Endothelial cell of umbilical vein (primary cell): ENCODE measurements at regions not wholly inside any gene's neighbourhood (a gene's known extent, or its start where the extent isn't known, plus 50 kb on each side); places are given as distances from the start of the nearest gene placed in this dataset.

Experiments used
- BruUV-seq: library from RNA; stranded (reverse); fragments of 400-500 nt; replicated peaks from 2 replicates; lab custom pipeline; 2021; lab: Mats Ljungman, UMichigan
- CTCF ChIA-PET: fragments of 300-600, 350-600 bp; sonication (Branson Sonifier 250); formaldehyde crosslinking; loops from one replicate; lab custom pipeline; 2021; ENCODE audit warnings: antibody characterized with exemption, inconsistent platforms; lab: Charles Lee
- POLR2A ChIA-PET: fragments of 300-600, 350-600 bp; sonication (Branson Sonifier 250); formaldehyde crosslinking; loops from one replicate; lab custom pipeline; 2021; ENCODE audit warnings: antibody characterized with exemption, inconsistent platforms; lab: Charles Lee
- DNase-seq: peaks from one replicate; pipeline ENCODE4 v3.0.0-alpha.2; 2011; ENCODE audit warnings: low read depth, low spot score
- FAIRE-seq: peaks from 2 replicates; lab custom pipeline; 2011; peaks lifted over from hg19 to GRCh38; lab: Jason Lieb, UNC
- H2AFZ ChIP-seq: 2 replicates; pipeline ENCODE4 v1.6.0; 2012; ENCODE audit warnings: low read depth, low read length, control low read depth, inconsistent platforms
- H3K27ac ChIP-seq: 2 replicates; pipeline ENCODE4 v1.5.1; 2011; ENCODE audit warnings: low read depth, mild to moderate bottlenecking, control low read depth, low read length, moderate library complexity; ENCODE audit not compliant: insufficient read depth
- H3K27me3 ChIP-seq, 2 experiments: 2 replicates each; pipeline versions ENCODE4 v1.6.0 to v1.6.1; 2011; ENCODE audit warnings: low read length in 2 of 2, mixed read lengths in 1 of 2; ENCODE audit not compliant: control insufficient read depth in 2 of 2, insufficient read depth in 2 of 2
- H3K36me3 ChIP-seq, 2 experiments: 2 replicates in 1 of 2; 3 replicates in 1 of 2; pipeline ENCODE4 v1.5.1; 2011; ENCODE audit warnings: low read length in 2 of 2, mild to moderate bottlenecking in 1 of 2, moderate library complexity in 1 of 2; ENCODE audit not compliant: control insufficient read depth in 2 of 2, insufficient read depth in 2 of 2; ENCODE audit errors: extremely low read depth in 1 of 2
- H3K4me1 ChIP-seq: 3 replicates; pipeline ENCODE4 v1.5.1; 2011; ENCODE audit warnings: mild to moderate bottlenecking, low read length; ENCODE audit not compliant: control insufficient read depth, insufficient read depth; ENCODE audit errors: extremely low read depth
- H3K4me2 ChIP-seq: 2 replicates; pipeline ENCODE4 v1.6.1; 2011; ENCODE audit warnings: low read length, control low read depth, mixed read lengths; ENCODE audit not compliant: insufficient read depth
- H3K4me3 ChIP-seq, 3 experiments: fragments of 200-600 bp in 1 of 3; sonication (generic), shearing (Covaris generic) in 1 of 3; replicated peaks in 1 of 3; 2 replicates each; pipeline ENCODE4 v1.5.1; 2011 to 2016; ENCODE audit warnings: control low read depth in 3 of 3, low read length in 3 of 3, mild to moderate bottlenecking in 2 of 3, inconsistent platforms in 1 of 3, low read depth in 1 of 3, moderate library complexity in 1 of 3; ENCODE audit not compliant: insufficient read depth in 1 of 3
- H3K79me2 ChIP-seq: 2 replicates; pipeline ENCODE4 v1.6.0; 2012; ENCODE audit warnings: low read length, inconsistent platforms; ENCODE audit not compliant: control insufficient read depth, insufficient read depth
- H3K9ac ChIP-seq: replicated peaks from 2 replicates; pipeline ENCODE3; 2011; ENCODE audit warnings: low read length, control low read depth; ENCODE audit not compliant: insufficient read depth; ENCODE audit errors: extremely low read depth
- H3K9me1 ChIP-seq: replicated peaks from 3 replicates; pipeline ENCODE4 v1.6.0; 2011; ENCODE audit warnings: mild to moderate bottlenecking, low read length; ENCODE audit not compliant: control insufficient read depth, insufficient read depth; ENCODE audit errors: extremely low read depth
- H3K9me3 ChIP-seq: replicated peaks from 2 replicates; pipeline ENCODE4 v1.5.1; 2012; ENCODE audit warnings: low read length, inconsistent platforms; ENCODE audit not compliant: control insufficient read depth, insufficient read depth
- H4K20me1 ChIP-seq: replicated peaks from 2 replicates; pipeline ENCODE3; 2011; ENCODE audit warnings: mild to moderate bottlenecking, low read length; ENCODE audit not compliant: control insufficient read depth, insufficient read depth; ENCODE audit errors: extremely low read depth
- CTCF ChIP-seq, 2 donors: IDR thresholded peaks; 1 replicate in 1 of 2; 2 replicates in 1 of 2; pipeline ENCODE4 v1.5.1; 2011; ENCODE audit warnings: low read length in 2 of 2, mild to moderate bottlenecking in 2 of 2, moderate library complexity in 2 of 2, control low read depth in 1 of 2, inconsistent platforms in 1 of 2, low read depth in 1 of 2; ENCODE audit not compliant: insufficient read depth in 1 of 2; ENCODE audit errors: extremely low read depth in 1 of 2
- EZH2 ChIP-seq: IDR thresholded peaks from 2 replicates; pipeline ENCODE4 v1.6.1; 2012; ENCODE audit warnings: borderline replicate concordance, low read depth, mild to moderate bottlenecking, moderate library complexity, low read length, inconsistent platforms; ENCODE audit not compliant: severe bottlenecking
- FOS ChIP-seq: IDR thresholded peaks from 2 replicates; pipeline ENCODE4 v1.6.1; 2011; ENCODE audit warnings: mild to moderate bottlenecking, low read length, moderate library complexity, borderline replicate concordance; ENCODE audit not compliant: insufficient read depth
- GATA2 ChIP-seq: IDR thresholded peaks from 2 replicates; pipeline ENCODE4 v1.7.0; 2011; ENCODE audit warnings: low read depth, mild to moderate bottlenecking, moderate library complexity, mixed read lengths, low read length; ENCODE audit not compliant: insufficient read length, insufficient read depth
- JUN ChIP-seq: IDR thresholded peaks from 2 replicates; pipeline ENCODE4 v1.6.1; 2011; ENCODE audit warnings: borderline replicate concordance, low read depth; ENCODE audit not compliant: insufficient read length, insufficient read depth
- MAX ChIP-seq: IDR thresholded peaks from 2 replicates; pipeline ENCODE4 v1.6.1; 2011; ENCODE audit not compliant: insufficient read depth, insufficient read length
- MYC ChIP-seq: IDR thresholded peaks from one replicate; pipeline ENCODE4 v1.6.1; 2011; ENCODE audit warnings: mild to moderate bottlenecking, low read depth, low read length
- POLR2A ChIP-seq: IDR thresholded peaks from 2 replicates; pipeline ENCODE4 v1.6.1; 2012; ENCODE audit warnings: low read depth, mild to moderate bottlenecking, control low read depth, low read length
- POLR2AphosphoS5 ChIP-seq: IDR thresholded peaks from 2 replicates; pipeline ENCODE4 v1.6.1; 2012; ENCODE audit warnings: low read depth, mild to moderate bottlenecking, control low read depth, low read length, moderate library complexity; ENCODE audit not compliant: insufficient read depth
- dilution Hi-C: fragments of 300-500 bp; cut with MboI; formaldehyde crosslinking; loops from one replicate; pipeline ENCODE4 v1.15.0; 2019; ENCODE audit warnings: low sequenced_read_pairs; ENCODE audit not compliant: extremely low pct_ligation_motif_present
- intact Hi-C: fragments of 100-400 bp; cut with micrococcal nuclease; formaldehyde crosslinking; loops from one replicate; pipeline ENCODE4 v1.10.0; 2022

- Histone ChIP-seq H3K4me3 (no peak overlapping the region), H3K27ac (no peak overlapping the region), H3K27me3 (no peaks in the 10 kb centered on the region), H4K20me1 (no peaks in the 10 kb centered on the region), H3K79me2 (no peaks in the 10 kb centered on the region), H3K9me1 (no peaks in the 10 kb centered on the region), H3K9me3 (no peaks in the 10 kb centered on the region), H3K4me2 (no peak overlapping the region), H2AFZ (no peak overlapping the region), H3K9ac (no peak overlapping the region), H3K4me1 (no peaks in the 10 kb centered on the region), H3K36me3 (no peaks in the 10 kb centered on the region)
- TF ChIP-seq FOS (no peak), EZH2 (no peak), CTCF (IDR thresholded peaks at IDR 0.05; ENCODE audit: extremely low read depth in 1 of 2, insufficient read depth in 1 of 2, low read depth in 1 of 2, low read length in 2 of 2) (no peak), MAX (no peak), GATA2 (no peak), MYC (no peak), POLR2AphosphoS5 (no peak), POLR2A (no peak), JUN (no peak)
- dilution Hi-C loops, result no loop called here
- intact Hi-C loops, result no loop called here
- DNase-seq, result no peak
- ChIA-PET POLR2A (no interaction called here), CTCF (no interaction called here)
- no peak for FAIRE-seq
- BruUV-seq, result no TSS peak
These were observed 336.2 kb upstream of the FAT1 start for GRCh38 chr4:187059895-187060294.
